ENCODE measurements at regions not wholly inside any gene's neighbourhood (a gene's known extent, or its start where the extent isn't known, plus 50 kb on each side); places are given as distances from the start of the nearest gene placed in this dataset.

DNA sequence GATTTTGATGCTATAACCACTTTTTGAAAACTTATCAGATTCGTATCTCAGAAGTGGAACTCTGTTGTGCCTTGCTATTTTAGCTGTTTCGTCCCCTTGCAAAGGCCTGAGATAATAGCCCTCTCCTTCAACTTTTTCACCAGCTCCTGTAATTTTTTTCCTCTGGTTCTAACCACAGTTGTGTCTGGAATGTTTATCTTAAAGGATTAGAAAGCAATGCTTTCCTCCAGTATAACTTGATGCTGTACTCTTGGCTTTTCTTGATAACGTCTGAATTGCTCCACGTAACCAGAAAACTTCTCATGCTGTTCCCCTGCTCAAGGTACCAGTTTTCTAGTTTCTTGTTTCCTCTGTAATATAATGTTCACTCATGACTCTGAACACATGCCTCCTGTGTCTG, 209.4 kb downstream of the DTWD2 start:
- TF ChIP-seq, protein P1, sequence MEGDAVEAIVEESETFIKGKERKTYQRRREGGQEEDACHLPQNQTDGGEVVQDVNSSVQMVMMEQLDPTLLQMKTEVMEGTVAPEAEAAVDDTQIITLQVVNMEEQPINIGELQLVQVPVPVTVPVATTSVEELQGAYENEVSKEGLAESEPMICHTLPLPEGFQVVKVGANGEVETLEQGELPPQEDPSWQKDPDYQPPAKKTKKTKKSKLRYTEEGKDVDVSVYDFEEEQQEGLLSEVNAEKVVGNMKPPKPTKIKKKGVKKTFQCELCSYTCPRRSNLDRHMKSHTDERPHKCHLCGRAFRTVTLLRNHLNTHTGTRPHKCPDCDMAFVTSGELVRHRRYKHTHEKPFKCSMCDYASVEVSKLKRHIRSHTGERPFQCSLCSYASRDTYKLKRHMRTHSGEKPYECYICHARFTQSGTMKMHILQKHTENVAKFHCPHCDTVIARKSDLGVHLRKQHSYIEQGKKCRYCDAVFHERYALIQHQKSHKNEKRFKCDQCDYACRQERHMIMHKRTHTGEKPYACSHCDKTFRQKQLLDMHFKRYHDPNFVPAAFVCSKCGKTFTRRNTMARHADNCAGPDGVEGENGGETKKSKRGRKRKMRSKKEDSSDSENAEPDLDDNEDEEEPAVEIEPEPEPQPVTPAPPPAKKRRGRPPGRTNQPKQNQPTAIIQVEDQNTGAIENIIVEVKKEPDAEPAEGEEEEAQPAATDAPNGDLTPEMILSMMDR (IDR thresholded peaks at IDR 0.05) = no peak
- TF ChIP-seq EZH2 (IDR thresholded peaks at IDR 0.05) (no peak), EZH2phosphoT487 (IDR thresholded peaks at IDR 0.05) (no peak)

Measured in neural progenitor cell (in vitro differentiated cells).